SK-N-SH treated with all-trans-retinoic acid at 6 μM for 48 hours (cell line): ENCODE measurements at regions not wholly inside any gene's neighbourhood (a gene's known extent, or its start where the extent isn't known, plus 50 kb on each side); places are given as distances from the start of the nearest gene placed in this dataset.

ENCODE experiments used
- ATAC-seq: fragments of 200-7000 bp; cut with Tn5 transposase; 3 replicates; pipeline ENCODE4 v1.9.1; 2020; ENCODE audit warnings: mild to moderate bottlenecking, moderate library complexity
- ARNTL ChIP-seq: fragments of 450-650 bp; formaldehyde crosslinking; IDR thresholded peaks from 2 replicates; pipeline ENCODE4 v1.5.0; 2020; ENCODE audit warnings: low read depth, mild to moderate bottlenecking, moderate library complexity, borderline replicate concordance
- BACH2 ChIP-seq: fragments of 250-450 bp; sonication (Bioruptor Pico); IDR thresholded peaks from 2 replicates; pipeline ENCODE4 v1.9.0; 2021; ENCODE audit warnings: mild to moderate bottlenecking, borderline replicate concordance
- CREB5 ChIP-seq: fragments of 250-450 bp; sonication (Bioruptor Pico); IDR thresholded peaks from 2 replicates; pipeline ENCODE4 v1.5.1; 2020; ENCODE audit warnings: low read depth, mild to moderate bottlenecking, moderate library complexity
- CSDC2 ChIP-seq: fragments of 250-450 bp; sonication (Bioruptor Pico); IDR thresholded peaks from 2 replicates; pipeline ENCODE4 v1.5.0; 2020; ENCODE audit warnings: mild to moderate bottlenecking, moderate library complexity
- CSRNP3 ChIP-seq: fragments of 250-450 bp; sonication (Bioruptor Pico); IDR thresholded peaks from 2 replicates; pipeline ENCODE4 v1.5.1; 2021; ENCODE audit warnings: mild to moderate bottlenecking, moderate library complexity
- ESRRG ChIP-seq: fragments of 250-450 bp; sonication (Bioruptor Pico); IDR thresholded peaks from 2 replicates; pipeline ENCODE4 v1.6.1; 2021; ENCODE audit warnings: mild to moderate bottlenecking
- GLIS3 ChIP-seq: fragments of 250-450 bp; sonication (Bioruptor Pico); IDR thresholded peaks from 2 replicates; pipeline ENCODE4 v1.5.0; 2020; ENCODE audit warnings: mild to moderate bottlenecking, moderate library complexity
- ISL1 ChIP-seq: fragments of 250-450 bp; sonication (Bioruptor Pico); IDR thresholded peaks from 2 replicates; pipeline ENCODE4 v2.1.2; 2022; ENCODE audit warnings: mild to moderate bottlenecking, moderate library complexity
- OSR1 ChIP-seq: fragments of 250-450 bp; sonication (Bioruptor Pico); IDR thresholded peaks from 2 replicates; pipeline ENCODE4 v1.8.0; 2022; ENCODE audit warnings: moderate library complexity, mild to moderate bottlenecking, inconsistent platforms
- PATZ1 ChIP-seq: fragments of 250-450 bp; sonication (Bioruptor Pico); IDR thresholded peaks from 2 replicates; pipeline ENCODE4 v1.8.0; 2020; ENCODE audit warnings: mild to moderate bottlenecking, moderate library complexity, borderline replicate concordance
- POU6F1 ChIP-seq: fragments of 250-450 bp; sonication (Bioruptor Pico); IDR thresholded peaks from 2 replicates; pipeline ENCODE4 v1.8.0; 2021; ENCODE audit warnings: low read depth, mild to moderate bottlenecking, moderate library complexity, borderline replicate concordance
- RARB ChIP-seq: fragments of 250-450 bp; sonication (Bioruptor Pico); IDR thresholded peaks from 2 replicates; pipeline ENCODE4 v1.8.0; 2021; ENCODE audit warnings: mild to moderate bottlenecking, moderate library complexity
- SNAI2 ChIP-seq: fragments of 250-450 bp; sonication (Bioruptor Pico); IDR thresholded peaks from 2 replicates; pipeline ENCODE4 v1.5.0; 2020; ENCODE audit warnings: mild to moderate bottlenecking, moderate library complexity
- TCF4 ChIP-seq: fragments of 250-450 bp; sonication (Bioruptor Pico); IDR thresholded peaks from 2 replicates; pipeline ENCODE4 v1.8.0; 2021; ENCODE audit warnings: mild to moderate bottlenecking, moderate library complexity, borderline replicate concordance
- TOX ChIP-seq: fragments of 250-450 bp; sonication (Bioruptor Pico); IDR thresholded peaks from 2 replicates; pipeline ENCODE4 v1.8.0; 2021; ENCODE audit warnings: mild to moderate bottlenecking, moderate library complexity, borderline replicate concordance
- TSHZ2 ChIP-seq: fragments of 250-450 bp; sonication (Bioruptor Pico); IDR thresholded peaks from 2 replicates; pipeline ENCODE4 v1.5.0; 2020; ENCODE audit warnings: mild to moderate bottlenecking, moderate library complexity
- ZC3H10 ChIP-seq: fragments of 250-450 bp; sonication (Bioruptor Pico); IDR thresholded peaks from 2 replicates; pipeline ENCODE4 v1.5.1; 2021; ENCODE audit warnings: mild to moderate bottlenecking, moderate library complexity
- ZFP30 ChIP-seq: fragments of 450-650 bp; formaldehyde crosslinking; IDR thresholded peaks from 2 replicates; pipeline ENCODE4 v1.5.0; 2022; ENCODE audit warnings: mild to moderate bottlenecking, moderate library complexity
- ZNF565 ChIP-seq: fragments of 450-650 bp; formaldehyde crosslinking; conservative IDR thresholded peaks from 2 replicates; pipeline ENCODE4 v1.5.0; 2020; ENCODE audit warnings: low read depth, mild to moderate bottlenecking, moderate library complexity
- ZNF70 ChIP-seq: fragments of 450-650 bp; formaldehyde crosslinking; IDR thresholded peaks from 2 replicates; pipeline ENCODE4 v1.5.0; 2020; ENCODE audit warnings: mild to moderate bottlenecking, moderate library complexity
- ZNF8 ChIP-seq: fragments of 450-650 bp; formaldehyde crosslinking; IDR thresholded peaks from 2 replicates; pipeline ENCODE4 v1.5.0; 2020; ENCODE audit warnings: mild to moderate bottlenecking, moderate library complexity

- no peak for ATAC-seq
- no peak for TF ChIP-seq CREB5 (CRISPR knock-in tag)
- no peak for TF ChIP-seq GLIS3 (CRISPR knock-in tag)
- no peak for TF ChIP-seq TCF4
- TF ChIP-seq ZC3H10 (CRISPR knock-in tag): no peak
- no peak for TF ChIP-seq ISL1
- TF ChIP-seq PATZ1 (CRISPR knock-in tag): no peak
- TF ChIP-seq RARB (CRISPR knock-in tag): no peak
- TF ChIP-seq TSHZ2: no peak
These were observed 303.9 kb upstream of the SLCO3A1 start for GRCh38 chr15:91549581-91549980.

GRCh38 chr15:91552555-91552954, 301.0 kb upstream of the SLCO3A1 start:
- no peak for TF ChIP-seq BACH2
- TF ChIP-seq SNAI2 (CRISPR knock-in tag): no peak
- TF ChIP-seq ZC3H10 (CRISPR knock-in tag): no peak
- no peak for TF ChIP-seq TCF4
- TF ChIP-seq ZNF70: no peak
- no peak for TF ChIP-seq CSDC2 (CRISPR knock-in tag)
- TF ChIP-seq, all 23 proteins: peak for 0
- ATAC-seq: no peak

- ATAC-seq: no peak
- TF ChIP-seq ZNF565 (CRISPR knock-in tag) (no peak), CSDC2 (CRISPR knock-in tag) (no peak), TCF4 (no peak), PATZ1 (CRISPR knock-in tag) (no peak), ESRRG (CRISPR knock-in tag) (no peak), CREB5 (CRISPR knock-in tag) (no peak), ARNTL (no peak)
These were observed 300.2 kb upstream of the SLCO3A1 start for GRCh38 chr15:91553196-91553854.

GRCh38 chr15:91555312-91555711, 298.2 kb upstream of the SLCO3A1 start:
- no peak for ATAC-seq
- TF ChIP-seq POU6F1 (CRISPR knock-in tag) (no peak), CSRNP3 (CRISPR knock-in tag) (no peak), OSR1 (CRISPR knock-in tag) (no peak), ARNTL (no peak), TOX (CRISPR knock-in tag) (no peak), PATZ1 (CRISPR knock-in tag) (no peak), ZNF70 (no peak), ISL1 (no peak), SNAI2 (CRISPR knock-in tag) (no peak), ZNF8 (no peak), RARB (CRISPR knock-in tag) (no peak), ZFP30 (CRISPR knock-in tag) (no peak)
